Motor neuron (in vitro differentiated cells): ENCODE measurements at regions not wholly inside any gene's neighbourhood (a gene's known extent, or its start where the extent isn't known, plus 50 kb on each side); places are given as distances from the start of the nearest gene placed in this dataset.

Experiments used
- ATAC-seq, 8 experiments: fragments of 200-7000 bp; cut with Tn5 transposase; replicated peaks in 6 of 8; 2 replicates each; pipeline ENCODE4 v1.8.0; 2021; ENCODE audit warnings: mild to moderate bottlenecking in 8 of 8, moderate library complexity in 8 of 8
- H3K27ac ChIP-seq, 2 donors: fragments of 250-450 bp; sonication (Bioruptor Pico); 2 replicates each; pipeline ENCODE4 v1.9.0; 2021; ENCODE audit warnings: antibody characterized with exemption in 2 of 2, mild to moderate bottlenecking in 2 of 2, moderate library complexity in 1 of 2
- H3K4me1 ChIP-seq, 2 donors: fragments of 250-450 bp; sonication (Bioruptor Pico); replicated peaks in 1 of 2; 2 replicates each; pipeline ENCODE4 v1.6.1; 2021; ENCODE audit warnings: antibody characterized with exemption in 2 of 2, mild to moderate bottlenecking in 2 of 2, moderate library complexity in 1 of 2
- H3K4me3 ChIP-seq, 5 donors: fragments of 250-450 bp; sonication (Bioruptor Pico); 2 replicates each; pipeline ENCODE4 v1.9.0; 2021; ENCODE audit warnings: antibody characterized with exemption in 5 of 5, mild to moderate bottlenecking in 5 of 5, moderate library complexity in 4 of 5
- WGBS, 10 experiments: fragments of 450-650 bp; shearing (Covaris generic); methylation state at CpG; one replicate each; pipeline ENCODE4 v1.0.0; 2022; 5-methylcytosine and 5-hydroxymethylcytosine counted together
- in situ Hi-C, 9 experiments: fragments of 400-800 bp; cut with MboI; loops; one replicate each; pipeline ENCODE4 v1.15.0; 2021; ENCODE audit warnings: low sequenced_read_pairs in 9 of 9, low pct_unique_long_range_greater_than_20kb in 2 of 9; ENCODE audit not compliant: unreplicated experiment in 9 of 9

GRCh38 chr6:95357380-95358020 lies 219.8 kb upstream of the MANEA start:
- no peaks in the 10 kb centered on the region for H3K4me1 ChIP-seq
- WGBS, 10 experiments, result 20 to 100% (median 89%) methylated on average over 2 to 4 of the region's 4 CpGs; no CpG with 5 or more reads in 1 of the 10 experiments
- ATAC-seq, result no peak
- no peak overlapping the region for H3K4me3 ChIP-seq
- H3K27ac ChIP-seq, result no peak overlapping the region
- in situ Hi-C loops, result no loop called here

- in situ Hi-C loops, result no loop called here
- peak in 1 of 8 experiments; percentile 36 for ATAC-seq
- Histone ChIP-seq H3K27ac (no peak overlapping the region), H3K4me3 (no peak overlapping the region), H3K4me1 (no peaks in the 10 kb centered on the region)
- 27 to 100% (median 76%) methylated on average over 2 to 4 of the region's 4 CpGs for WGBS, 10 experiments
These were observed 213.2 kb upstream of the MANEA start for GRCh38 chr6:95364016-95364604.

DNA sequence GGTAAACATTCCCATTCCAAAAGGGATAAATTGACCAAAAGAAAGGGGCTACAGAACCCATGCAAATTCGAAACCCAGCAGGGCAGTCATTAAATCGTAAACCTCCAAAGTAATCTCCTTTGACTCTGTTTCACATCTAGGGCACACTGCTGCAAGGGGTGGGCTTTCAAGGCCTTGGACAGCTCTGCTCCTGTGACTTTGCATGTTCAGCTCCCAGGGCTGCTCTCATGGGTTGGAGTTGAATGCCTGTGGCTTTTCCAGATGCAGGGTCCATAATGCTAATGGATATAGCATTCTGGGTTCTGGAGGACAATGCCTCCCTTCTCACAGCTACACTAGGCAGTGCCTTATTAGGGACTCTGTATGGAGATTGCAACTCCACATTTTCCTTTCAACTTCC lies 211.9 kb upstream of the MANEA start:
- no peak for ATAC-seq
- H3K4me1 ChIP-seq, result no peaks in the 10 kb centered on the region
- in situ Hi-C loops, result no loop called here
- 0 to 80% (median 61%) methylated on average over 1 to 2 of the region's 2 CpGs; no CpG with 5 or more reads in 4 of the 10 experiments for WGBS, 10 experiments
- H3K27ac ChIP-seq, result no peak overlapping the region
- H3K4me3 ChIP-seq, result no peak overlapping the region

GRCh38 chr6:95366414-95366813 lies 210.9 kb upstream of the MANEA start:
- Histone ChIP-seq H3K4me3 (no peak overlapping the region), H3K4me1 (no peaks in the 10 kb centered on the region), H3K27ac (no peak overlapping the region)
- ATAC-seq, result no peak
- WGBS, 10 experiments, result 3 to 100% (median 91%) methylated on average over 1 to 4 of the region's 4 CpGs
- in situ Hi-C loops, result no loop called here

GRCh38 chr6:95383878-95384277 lies 193.5 kb upstream of the MANEA start:
- 94% methylated on average over 2 of the region's 2 CpGs; no CpG with 5 or more reads in 9 of the 10 experiments for WGBS, 10 experiments
- no peak for ATAC-seq
- Histone ChIP-seq H3K4me3 (no peak overlapping the region), H3K27ac (no peak overlapping the region), H3K4me1 (peaks cover 2 to 14% of the 10 kb centered on the region in 2 donors)
- in situ Hi-C loops, result no loop called here

DNA sequence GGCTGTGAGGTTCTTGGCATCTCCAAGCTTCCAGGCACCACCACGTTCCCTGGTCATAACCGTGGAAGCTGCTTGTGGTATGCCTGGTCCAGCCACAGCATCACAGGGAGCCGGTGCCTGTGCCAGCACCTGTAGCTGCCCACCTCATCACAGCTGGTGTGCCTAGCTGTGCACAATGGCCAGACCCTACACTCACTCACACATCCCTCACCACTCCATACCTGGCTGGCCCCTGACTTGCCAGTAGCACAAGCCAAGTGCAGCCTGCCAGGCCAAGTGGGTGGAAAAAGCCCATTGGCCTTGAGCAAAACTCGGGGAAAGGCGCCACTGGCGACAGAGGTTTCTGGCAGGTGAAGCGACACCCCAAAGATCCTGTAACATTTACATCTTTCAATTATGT lies 192.3 kb upstream of the MANEA start:
- peaks cover 2 to 14% of the 10 kb centered on the region in 2 donors for H3K4me1 ChIP-seq
- no peak overlapping the region for H3K4me3 ChIP-seq
- in situ Hi-C loops, result no loop called here
- H3K27ac ChIP-seq, result no peak overlapping the region
- ATAC-seq, result no peak
- 20 to 100% (median 89%) methylated on average over 1 to 6 of the region's 7 CpGs; no CpG with 5 or more reads in 2 of the 10 experiments for WGBS, 10 experiments

- H3K27ac ChIP-seq, result peak overlapping the region in 1 of 2 donors; percentile 19
- in situ Hi-C loops, result no loop called here
- H3K4me3 ChIP-seq, result no peak overlapping the region
- peak in 5 of 8 experiments; percentile 65 to 94 (median 90) for ATAC-seq
- H3K4me1 ChIP-seq, result peaks cover 2 to 14% of the 10 kb centered on the region in 2 donors
These were observed 189.5 kb upstream of the MANEA start for GRCh38 chr6:95387845-95388244.

DNA sequence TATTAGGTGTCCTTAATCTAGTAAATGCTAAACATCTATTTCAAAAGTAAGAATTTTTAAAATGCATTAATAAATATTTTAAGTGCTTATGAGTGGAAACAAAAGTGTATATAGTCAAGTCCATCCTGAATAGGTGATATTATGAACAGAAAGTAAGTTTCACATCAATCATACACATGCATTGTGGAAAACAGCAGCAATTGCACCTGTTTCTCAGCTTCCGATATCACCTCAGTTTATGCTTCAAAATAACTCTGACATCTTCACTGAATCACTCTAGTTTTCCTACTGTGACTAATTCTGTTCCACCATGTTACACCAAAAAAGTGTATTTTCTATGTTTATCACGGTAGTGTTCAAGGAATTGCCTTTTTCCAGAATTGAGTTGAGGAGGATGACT lies 172.6 kb upstream of the MANEA start:
- Histone ChIP-seq H3K4me1 (peaks cover 0 to 26% of the 10 kb centered on the region in 2 donors), H3K4me3 (no peak overlapping the region), H3K27ac (no peak overlapping the region)
- no peak for ATAC-seq
- in situ Hi-C loops, result no loop called here
- WGBS, 10 experiments, result 0 to 100% (median 82%) methylated on average over 1 to 2 of the region's 2 CpGs

GRCh38 chr6:95408111-95408510 lies 169.2 kb upstream of the MANEA start:
- in situ Hi-C loops, result no loop called here
- no peak for ATAC-seq
- Histone ChIP-seq H3K27ac (no peak overlapping the region), H3K4me1 (peaks cover 4 to 11% of the 10 kb centered on the region in 2 donors), H3K4me3 (no peak overlapping the region)
- WGBS, 10 experiments, result 0 to 86% (median 60%) methylated on average over 1 of the region's 1 CpG; no CpG with 5 or more reads in 3 of the 10 experiments

DNA sequence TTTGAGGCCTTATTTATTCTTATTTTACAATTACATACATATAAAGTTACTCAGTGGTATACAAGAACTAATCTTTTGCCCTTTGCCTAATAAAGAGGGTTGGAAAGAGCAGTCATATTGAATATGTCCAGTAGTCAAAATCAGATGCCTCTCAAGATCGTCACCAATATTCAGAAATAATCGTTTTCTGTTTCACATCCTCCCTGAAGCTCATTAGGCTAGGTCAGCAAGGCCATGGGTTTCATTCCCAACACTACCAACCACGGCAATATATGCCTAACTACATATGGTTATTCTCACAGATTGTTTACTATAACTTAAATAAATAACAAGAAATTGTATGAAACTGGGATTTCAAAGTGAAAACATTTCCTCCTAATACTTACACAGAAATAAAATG lies 167.2 kb upstream of the MANEA start:
- ATAC-seq, result no peak
- Histone ChIP-seq H3K4me3 (no peak overlapping the region), H3K4me1 (peaks cover 4 to 11% of the 10 kb centered on the region in 2 donors), H3K27ac (no peak overlapping the region)
- in situ Hi-C loops, result no loop called here
- 0 to 100% (median 75%) methylated on average over 1 to 3 of the region's 3 CpGs for WGBS, 10 experiments

DNA sequence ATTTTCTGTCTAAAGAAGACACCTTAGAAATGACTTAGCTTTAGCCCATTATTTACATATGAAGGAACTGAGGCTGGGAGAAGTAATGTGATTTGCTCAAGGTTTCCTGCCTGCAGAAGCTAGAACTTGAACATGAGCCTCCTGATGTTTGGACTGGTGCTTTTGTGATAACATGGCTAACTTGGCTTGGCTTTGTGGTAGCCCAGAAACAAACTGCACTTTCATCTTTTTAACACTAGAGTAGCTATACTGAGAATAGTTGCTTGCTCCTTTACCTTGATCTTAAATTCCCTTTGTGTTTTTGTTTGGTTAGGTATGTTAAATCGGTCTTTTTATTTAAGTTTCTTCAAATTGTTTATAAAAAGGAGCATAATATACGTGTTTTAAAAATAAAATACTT lies 163.5 kb upstream of the MANEA start:
- Histone ChIP-seq H3K4me1 (peaks cover 4 to 11% of the 10 kb centered on the region in 2 donors), H3K27ac (no peak overlapping the region), H3K4me3 (no peak overlapping the region)
- in situ Hi-C loops, result no loop called here
- no peak for ATAC-seq
- 0 to 100% (median 69%) methylated on average over 1 to 2 of the region's 2 CpGs; no CpG with 5 or more reads in 1 of the 10 experiments for WGBS, 10 experiments

GRCh38 chr6:95417856-95418255 lies 159.5 kb upstream of the MANEA start:
- in situ Hi-C loops, result no loop called here
- no peak overlapping the region for H3K27ac ChIP-seq
- WGBS, 10 experiments, result 0 to 7% (median 0%) methylated on average over 1 of the region's 1 CpG; no CpG with 5 or more reads in 5 of the 10 experiments
- H3K4me1 ChIP-seq, result no peaks in the 10 kb centered on the region
- peak in 5 of 8 experiments; percentile 28 to 63 (median 57) for ATAC-seq
- H3K4me3 ChIP-seq, result no peak overlapping the region

DNA sequence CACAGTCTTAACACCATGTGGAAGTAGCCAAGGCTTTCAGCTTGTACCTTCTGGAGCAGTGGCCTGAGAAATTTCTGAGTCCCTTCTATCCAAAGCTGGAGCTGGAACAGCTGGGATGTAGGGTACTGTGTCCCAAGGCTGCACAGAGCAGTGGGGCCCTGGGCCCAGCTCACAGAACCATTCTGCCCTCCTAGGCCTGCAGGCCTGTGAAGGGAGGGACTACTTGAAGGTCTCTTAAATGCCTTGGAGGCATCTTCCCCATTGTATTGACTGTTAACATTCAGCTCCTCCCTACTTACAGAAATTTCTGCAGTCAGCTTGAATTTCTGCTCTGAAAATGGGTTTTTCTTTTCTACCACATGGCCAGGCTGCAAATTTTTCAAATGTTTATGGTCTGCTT lies 156.5 kb upstream of the MANEA start:
- in situ Hi-C loops, result no loop called here
- H3K4me1 ChIP-seq, result peaks cover 0 to 5% of the 10 kb centered on the region in 2 donors
- ATAC-seq, result no peak
- no peak overlapping the region for H3K27ac ChIP-seq
- no peak overlapping the region for H3K4me3 ChIP-seq

DNA sequence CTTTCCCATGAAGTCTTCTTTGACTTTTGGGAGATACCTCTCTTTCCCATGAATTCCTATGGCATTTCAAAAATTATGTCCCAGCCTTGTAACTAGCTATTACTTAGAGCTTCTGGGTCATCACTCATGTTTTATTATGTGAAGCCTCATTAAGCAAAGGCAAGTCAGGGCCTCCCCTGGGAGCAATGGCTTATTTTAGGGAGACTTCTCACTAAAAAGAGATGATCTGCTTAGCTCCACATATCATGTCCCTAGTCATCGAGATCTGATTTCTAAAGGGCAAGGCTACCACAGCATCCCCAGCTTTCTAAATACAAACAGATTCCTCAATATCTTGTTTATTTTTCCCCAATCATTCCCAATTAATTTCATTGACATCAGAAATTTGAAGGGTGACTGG lies 154.0 kb upstream of the MANEA start:
- peaks cover 0 to 5% of the 10 kb centered on the region in 2 donors for H3K4me1 ChIP-seq
- ATAC-seq, result peak in 3 of 8 experiments; percentile 36 to 81 (median 73)
- 0 to 100% (median 33%) methylated on average over 1 of the region's 1 CpG; no CpG with 5 or more reads in 2 of the 10 experiments for WGBS, 10 experiments
- in situ Hi-C loops, result no loop called here
- no peak overlapping the region for H3K27ac ChIP-seq
- H3K4me3 ChIP-seq, result no peak overlapping the region
